PC-9 (cell line): ENCODE measurements at regions not wholly inside any gene's neighbourhood (a gene's known extent, or its start where the extent isn't known, plus 50 kb on each side); places are given as distances from the start of the nearest gene placed in this dataset.

Source experiments
- EZH2 ChIP-seq: fragments of 200-600 bp; sonication (generic); IDR thresholded peaks from 2 replicates; pipeline ENCODE4 v1.8.0; 2017; ENCODE audit warnings: antibody characterized with exemption, low read depth
- TF ChIP-seq, protein P1 (sequence below): fragments of 200-600 bp; sonication (generic); conservative IDR thresholded peaks from 2 replicates; pipeline ENCODE4 v1.6.1; 2017; ENCODE audit warnings: mixed run types, antibody characterized with exemption, mild to moderate bottlenecking, moderate library complexity

- TF ChIP-seq EZH2, result no peak
- TF ChIP-seq, protein P1, sequence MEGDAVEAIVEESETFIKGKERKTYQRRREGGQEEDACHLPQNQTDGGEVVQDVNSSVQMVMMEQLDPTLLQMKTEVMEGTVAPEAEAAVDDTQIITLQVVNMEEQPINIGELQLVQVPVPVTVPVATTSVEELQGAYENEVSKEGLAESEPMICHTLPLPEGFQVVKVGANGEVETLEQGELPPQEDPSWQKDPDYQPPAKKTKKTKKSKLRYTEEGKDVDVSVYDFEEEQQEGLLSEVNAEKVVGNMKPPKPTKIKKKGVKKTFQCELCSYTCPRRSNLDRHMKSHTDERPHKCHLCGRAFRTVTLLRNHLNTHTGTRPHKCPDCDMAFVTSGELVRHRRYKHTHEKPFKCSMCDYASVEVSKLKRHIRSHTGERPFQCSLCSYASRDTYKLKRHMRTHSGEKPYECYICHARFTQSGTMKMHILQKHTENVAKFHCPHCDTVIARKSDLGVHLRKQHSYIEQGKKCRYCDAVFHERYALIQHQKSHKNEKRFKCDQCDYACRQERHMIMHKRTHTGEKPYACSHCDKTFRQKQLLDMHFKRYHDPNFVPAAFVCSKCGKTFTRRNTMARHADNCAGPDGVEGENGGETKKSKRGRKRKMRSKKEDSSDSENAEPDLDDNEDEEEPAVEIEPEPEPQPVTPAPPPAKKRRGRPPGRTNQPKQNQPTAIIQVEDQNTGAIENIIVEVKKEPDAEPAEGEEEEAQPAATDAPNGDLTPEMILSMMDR, result no peak
Observed at GRCh38 chr20:22977047-22977785, 57.9 kb upstream of the SSTR4 start.
